BLaER1 treated with 17β-estradiol and CSF1 and Interleukin-3, amounts not matched to agents 10 nM and 100 nM (cell line): ENCODE measurements at regions not wholly inside any gene's neighbourhood (a gene's known extent, or its start where the extent isn't known, plus 50 kb on each side); places are given as distances from the start of the nearest gene placed in this dataset.
A peak's percentile ranks its signal among the peaks of the same experiment; 100 is the strongest.

Experiments
- H3K27ac ChIP-seq, 11 experiments: shearing (Covaris generic); formaldehyde crosslinking; 2 replicates each; pipeline ENCODE4 v1.8.1; 2022
- H3K27me3 ChIP-seq, 11 experiments: shearing (Covaris generic); formaldehyde crosslinking; 2 replicates each; pipeline ENCODE4 v1.8.1; 2022
- H3K36me3 ChIP-seq, 11 experiments: shearing (Covaris generic); formaldehyde crosslinking; 2 replicates each; pipeline ENCODE4 v1.8.1; 2022
- H3K4me1 ChIP-seq, 10 experiments: shearing (Covaris generic); formaldehyde crosslinking; 2 replicates each; pipeline ENCODE4 v1.8.1; 2022
- H3K4me2 ChIP-seq, 11 experiments: shearing (Covaris generic); formaldehyde crosslinking; 2 replicates each; pipeline ENCODE4 v1.8.1; 2022
- H3K4me3 ChIP-seq, 10 experiments: shearing (Covaris generic); formaldehyde crosslinking; 2 replicates each; pipeline ENCODE4 v1.8.1; 2022
- H3K9ac ChIP-seq, 11 experiments: shearing (Covaris generic); formaldehyde crosslinking; 2 replicates each; pipeline ENCODE4 v1.8.1; 2022
- H3K9me3 ChIP-seq, 11 experiments: shearing (Covaris generic); formaldehyde crosslinking; replicated peaks in 1 of 11; 2 replicates each; pipeline ENCODE4 v1.8.1; 2022
- H4K20me1 ChIP-seq, 11 experiments: shearing (Covaris generic); formaldehyde crosslinking; 2 replicates each; pipeline ENCODE4 v1.8.1; 2022
- Cebpa-rat ChIP-seq, 11 experiments: shearing (Covaris generic); IDR thresholded peaks; 2 replicates each; pipeline ENCODE4 v1.8.1; 2022

DNA sequence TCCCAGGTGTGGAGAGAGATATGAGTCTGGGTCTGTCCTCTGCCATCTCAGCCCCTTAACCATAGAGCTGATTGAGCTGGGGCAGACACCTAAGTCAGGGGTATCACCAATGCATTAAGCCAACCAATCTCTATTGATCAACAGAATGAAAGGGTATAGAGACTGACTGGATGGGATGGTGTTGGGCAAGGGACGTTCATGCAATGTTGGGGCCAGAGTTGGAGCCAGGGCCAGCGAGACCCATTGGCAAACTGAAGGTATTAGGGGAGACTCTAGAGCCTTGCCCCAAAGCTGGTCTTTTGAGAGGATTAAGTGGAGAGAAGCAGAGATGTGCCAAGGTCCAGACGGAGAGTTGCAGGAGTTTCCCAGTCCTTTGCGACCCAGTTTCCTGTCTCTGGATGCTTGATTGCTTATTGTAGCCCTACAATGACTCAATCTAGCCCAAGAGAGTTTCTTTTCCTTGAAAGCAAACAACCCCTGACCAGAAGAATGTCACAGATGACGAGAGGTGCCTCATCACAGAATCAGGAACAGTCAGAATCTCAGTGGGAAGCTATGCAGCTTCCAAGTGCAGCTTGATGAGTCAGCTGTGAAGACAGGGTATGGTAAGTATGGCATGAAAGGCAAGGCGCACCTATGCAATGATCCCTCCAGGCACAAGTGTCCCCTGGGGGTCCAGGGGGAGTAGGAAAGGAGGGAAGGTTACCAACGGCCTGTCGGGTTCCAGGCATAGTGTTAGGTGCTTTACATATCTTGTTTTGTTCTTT is 137.2 kb downstream of the UTP18 start:
- Histone ChIP-seq H3K4me3 (no peak overlapping the region), H4K20me1 (no peaks in the 10 kb centered on the region), H3K27me3 (no peaks in the 10 kb centered on the region), H3K4me1 (peaks cover 0 to 34% (median 0%) of the 10 kb centered on the region in 10 experiments; a peak in 4 of 20 replicates), H3K36me3 (no peaks in the 10 kb centered on the region), H3K9me3 (no peaks in the 10 kb centered on the region), H3K27ac (no peak overlapping the region), H3K4me2 (peak overlapping the region in 2 of 11 experiments; percentile 9 to 51; a peak in 3 of 22 replicates), H3K9ac (no peak overlapping the region)
- TF ChIP-seq Cebpa-rat (IDR thresholded peaks at IDR 0.05): no peak

DNA sequence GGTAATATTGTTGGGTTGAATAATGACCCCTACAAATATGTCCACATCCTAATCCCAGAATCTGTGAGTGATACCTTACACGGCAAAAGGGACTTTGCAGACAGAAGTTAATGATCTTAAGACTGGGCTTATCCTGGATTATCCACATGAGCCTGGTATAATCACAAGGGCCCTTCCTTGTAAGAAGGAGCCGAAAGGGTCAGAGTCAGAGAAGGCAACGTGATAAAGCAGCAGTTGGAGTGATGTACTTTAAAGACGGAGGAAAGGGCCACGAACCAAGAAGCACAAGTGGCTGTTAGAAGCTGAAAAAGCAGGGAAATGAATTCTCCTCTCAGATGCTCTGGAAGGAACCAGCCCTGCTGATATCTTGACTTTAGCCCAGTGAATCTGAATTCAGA is 137.8 kb downstream of the UTP18 start:
- no peaks in the 10 kb centered on the region for H3K36me3 ChIP-seq
- H3K4me2 ChIP-seq: peak overlapping the region in 1 of 11 experiments; percentile 51; a peak in 2 of 22 replicates
- no peaks in the 10 kb centered on the region for H3K9me3 ChIP-seq
- H3K4me1 ChIP-seq: peaks cover 0 to 36% (median 0%) of the 10 kb centered on the region in 10 experiments; a peak in 4 of 20 replicates
- H3K27me3 ChIP-seq: no peaks in the 10 kb centered on the region
- TF ChIP-seq Cebpa-rat (IDR thresholded peaks at IDR 0.05): no peak
- H4K20me1 ChIP-seq: no peaks in the 10 kb centered on the region
- no peak overlapping the region for H3K27ac ChIP-seq
- no peak overlapping the region for H3K9ac ChIP-seq
- H3K4me3 ChIP-seq: no peak overlapping the region

DNA sequence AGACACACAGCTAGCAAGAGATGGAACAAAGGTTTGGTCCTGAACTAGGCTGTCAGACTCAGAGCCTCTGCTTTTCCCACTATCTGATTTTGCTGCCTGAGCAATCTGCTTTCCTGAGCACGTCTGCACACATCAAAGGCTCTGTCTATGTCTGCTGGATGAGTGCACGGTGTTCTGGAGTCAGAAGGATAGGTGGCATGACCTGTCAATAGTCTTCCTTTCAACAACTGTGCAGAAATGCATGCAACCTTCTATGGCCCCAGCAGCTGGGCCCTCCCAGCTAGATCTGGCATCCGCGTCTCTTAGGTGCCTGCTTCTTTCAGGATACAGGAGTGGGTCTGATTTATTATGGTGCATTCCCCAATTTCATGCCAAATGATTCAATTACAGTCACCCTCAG is 138.3 kb downstream of the UTP18 start:
- Histone ChIP-seq H3K9me3 (no peaks in the 10 kb centered on the region), H4K20me1 (no peaks in the 10 kb centered on the region), H3K4me1 (peaks cover 0 to 36% (median 0%) of the 10 kb centered on the region in 10 experiments; a peak in 4 of 20 replicates), H3K27ac (no peak overlapping the region), H3K4me2 (no peak overlapping the region), H3K4me3 (no peak overlapping the region), H3K9ac (no peak overlapping the region), H3K27me3 (no peaks in the 10 kb centered on the region), H3K36me3 (no peaks in the 10 kb centered on the region)
- TF ChIP-seq Cebpa-rat (IDR thresholded peaks at IDR 0.05): no peak

GRCh38 chr17:51401279-51401678 is 140.9 kb downstream of the UTP18 start:
- no peaks in the 10 kb centered on the region for H3K27me3 ChIP-seq
- peak overlapping the region in 2 of 11 experiments; percentile 18 to 49; a peak in 5 of 22 replicates for H3K4me2 ChIP-seq
- no peak overlapping the region for H3K4me3 ChIP-seq
- peaks cover 0 to 36% (median 0%) of the 10 kb centered on the region in 10 experiments; a peak in 4 of 20 replicates for H3K4me1 ChIP-seq
- H3K9me3 ChIP-seq: no peaks in the 10 kb centered on the region
- H3K36me3 ChIP-seq: no peaks in the 10 kb centered on the region
- H4K20me1 ChIP-seq: no peaks in the 10 kb centered on the region
- no peak for TF ChIP-seq Cebpa-rat (IDR thresholded peaks at IDR 0.05)
- no peak overlapping the region for H3K27ac ChIP-seq
- H3K9ac ChIP-seq: no peak overlapping the region

DNA sequence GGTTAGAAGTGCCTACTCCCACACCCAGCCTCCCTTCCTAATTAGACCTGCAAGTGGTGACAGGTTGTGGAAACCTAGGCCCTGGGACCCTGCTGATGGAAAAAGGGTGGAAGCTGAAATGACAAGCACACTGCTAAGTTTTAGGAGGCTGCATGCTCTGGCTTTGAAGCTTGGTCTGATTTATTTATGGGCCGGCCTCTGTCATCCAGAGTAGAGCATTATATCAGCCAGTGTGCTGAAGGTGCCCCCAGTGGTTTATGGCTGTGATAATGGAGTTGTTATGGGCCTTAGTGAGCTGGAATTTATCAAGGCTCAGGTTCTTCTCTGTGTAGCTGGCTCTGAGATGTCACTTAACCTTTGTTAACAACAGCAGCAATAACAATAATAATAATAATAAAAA is 142.6 kb downstream of the UTP18 start:
- Histone ChIP-seq H3K27me3 (no peaks in the 10 kb centered on the region), H3K9ac (no peak overlapping the region), H3K9me3 (no peaks in the 10 kb centered on the region), H3K4me1 (peaks cover 0 to 28% (median 0%) of the 10 kb centered on the region in 10 experiments; a peak in 4 of 20 replicates), H3K4me2 (peak overlapping the region in 1 of 11 experiments; percentile 38; a peak in 1 of 22 replicates), H3K36me3 (no peaks in the 10 kb centered on the region), H3K27ac (no peak overlapping the region), H4K20me1 (no peaks in the 10 kb centered on the region), H3K4me3 (no peak overlapping the region)
- no peak for TF ChIP-seq Cebpa-rat (IDR thresholded peaks at IDR 0.05)

DNA sequence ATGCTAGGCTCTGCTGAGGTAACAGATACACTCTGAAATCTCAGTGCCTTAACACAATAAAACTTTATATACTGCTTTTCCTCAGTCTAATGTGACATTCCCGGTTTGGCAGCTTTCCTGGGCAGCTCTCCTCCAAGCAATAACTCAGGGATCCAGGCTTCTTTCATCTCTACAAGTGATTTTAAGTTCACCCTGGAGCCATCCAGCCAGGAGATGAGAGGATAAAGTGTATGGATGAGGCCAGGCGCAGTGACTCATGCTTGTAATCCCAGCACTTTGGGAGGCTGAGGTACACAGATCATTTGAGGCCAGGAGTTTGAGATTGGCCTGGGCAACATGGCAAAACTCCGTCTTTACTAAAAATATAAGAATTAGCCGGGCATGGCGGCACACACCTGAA is 147.2 kb downstream of the UTP18 start:
- H3K9ac ChIP-seq: no peak overlapping the region
- 0 out of 20 replicates have a peak, but pooled peaks cover 0 to 2% (median 0%) of the 10 kb centered on the region in 10 experiments for H3K4me1 ChIP-seq
- H4K20me1 ChIP-seq: no peaks in the 10 kb centered on the region
- no peaks in the 10 kb centered on the region for H3K9me3 ChIP-seq
- H3K27me3 ChIP-seq: no peaks in the 10 kb centered on the region
- no peak overlapping the region for H3K4me3 ChIP-seq
- H3K36me3 ChIP-seq: no peaks in the 10 kb centered on the region
- TF ChIP-seq Cebpa-rat (IDR thresholded peaks at IDR 0.05): no peak
- H3K4me2 ChIP-seq: no peak overlapping the region
- H3K27ac ChIP-seq: no peak overlapping the region

DNA sequence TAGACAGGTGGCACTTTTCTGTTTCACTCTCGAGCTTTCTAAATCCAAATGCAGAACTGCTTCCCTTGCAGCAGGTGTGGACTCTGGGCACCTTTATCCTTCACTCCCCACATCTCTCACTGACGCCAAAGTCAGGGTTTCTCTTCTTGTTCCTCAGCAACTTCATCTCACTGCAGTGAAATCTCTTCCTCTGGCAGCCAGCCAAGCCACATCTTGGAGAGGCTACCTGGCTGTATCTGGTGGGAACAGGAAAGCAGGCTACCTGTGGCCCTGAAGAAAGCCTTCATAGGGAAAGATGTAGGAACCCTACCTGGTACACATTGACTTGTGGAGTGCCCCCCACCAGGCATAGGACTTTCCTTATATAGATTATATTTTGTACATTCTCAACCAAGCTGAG is 159.1 kb downstream of the UTP18 start:
- no peak for TF ChIP-seq Cebpa-rat (IDR thresholded peaks at IDR 0.05)
- Histone ChIP-seq H3K36me3 (no peaks in the 10 kb centered on the region), H3K4me2 (no peak overlapping the region), H3K27ac (no peak overlapping the region), H3K9ac (no peak overlapping the region), H3K4me3 (no peak overlapping the region), H3K27me3 (no peaks in the 10 kb centered on the region), H3K4me1 (no peaks in the 10 kb centered on the region), H4K20me1 (no peaks in the 10 kb centered on the region), H3K9me3 (no peaks in the 10 kb centered on the region)

DNA sequence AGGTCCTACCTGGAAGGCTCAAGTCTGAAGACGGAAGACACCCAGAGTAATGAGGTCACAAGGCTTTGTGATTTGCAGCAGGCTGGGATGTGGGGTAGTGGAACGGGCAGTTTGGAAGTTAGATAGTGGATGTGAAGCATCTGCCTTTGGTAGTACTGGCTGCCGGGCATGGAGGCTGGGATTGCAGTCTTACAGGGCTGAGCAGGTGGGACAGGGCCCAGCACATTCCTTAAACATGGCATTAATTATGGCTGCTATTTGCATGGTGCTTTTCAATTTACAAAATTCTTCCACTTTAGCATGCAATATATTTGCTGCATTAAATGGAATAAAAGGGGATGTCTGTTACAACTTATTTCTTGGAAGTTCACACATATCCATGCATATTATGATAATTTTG is 161.2 kb downstream of the UTP18 start:
- H3K27me3 ChIP-seq: no peaks in the 10 kb centered on the region
- H3K27ac ChIP-seq: no peak overlapping the region
- H3K9ac ChIP-seq: no peak overlapping the region
- H3K9me3 ChIP-seq: no peaks in the 10 kb centered on the region
- H4K20me1 ChIP-seq: no peaks in the 10 kb centered on the region
- TF ChIP-seq Cebpa-rat (IDR thresholded peaks at IDR 0.05): no peak
- no peak overlapping the region for H3K4me2 ChIP-seq
- no peak overlapping the region for H3K4me3 ChIP-seq
- no peaks in the 10 kb centered on the region for H3K36me3 ChIP-seq
- H3K4me1 ChIP-seq: no peaks in the 10 kb centered on the region

DNA sequence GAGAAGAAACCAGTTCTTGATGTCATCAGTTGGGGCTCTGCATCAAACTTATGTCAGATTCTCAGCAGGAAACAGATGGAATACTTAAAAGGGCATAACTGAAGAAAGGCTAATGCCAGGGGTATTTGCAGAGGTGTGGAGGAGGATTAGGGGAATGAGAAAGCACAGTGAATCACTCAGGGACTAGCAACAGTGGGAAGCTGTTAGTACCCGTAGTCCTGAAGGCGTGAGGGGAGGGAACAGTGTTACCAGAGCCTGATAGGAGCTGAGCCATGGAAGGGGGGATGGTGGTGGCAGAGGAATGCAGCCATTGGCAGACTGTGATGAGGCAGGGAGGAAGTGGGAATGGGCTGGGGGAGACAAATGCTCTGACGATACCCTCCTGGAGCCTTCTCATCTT is 162.3 kb downstream of the UTP18 start:
- no peaks in the 10 kb centered on the region for H4K20me1 ChIP-seq
- no peak overlapping the region for H3K4me3 ChIP-seq
- H3K27me3 ChIP-seq: no peaks in the 10 kb centered on the region
- TF ChIP-seq Cebpa-rat (IDR thresholded peaks at IDR 0.05): no peak
- H3K9me3 ChIP-seq: no peaks in the 10 kb centered on the region
- H3K4me2 ChIP-seq: no peak overlapping the region
- no peak overlapping the region for H3K9ac ChIP-seq
- no peaks in the 10 kb centered on the region for H3K36me3 ChIP-seq
- H3K27ac ChIP-seq: no peak overlapping the region
- H3K4me1 ChIP-seq: peaks cover 7 to 9% (median 8%) of the 10 kb centered on the region in 10 experiments
